Activated T-helper 2 cell treated with anti-CD3 and anti-CD28 coated beads, Interferon-gamma antibody, Interleukin-2, Interleukin-4, amounts not matched to agents 10 μg/mL and 5 μg/mL and 100 μg/mL, durations not matched to agents 14 hours and 24 hours and 36 hours (primary cell): ENCODE measurements at regions not wholly inside any gene's neighbourhood (a gene's known extent, or its start where the extent isn't known, plus 50 kb on each side); places are given as distances from the start of the nearest gene placed in this dataset.

Experiments
- DNase-seq: peaks from one replicate; pipeline ENCODE4 v3.0.0; 2021; ENCODE audit warnings: low spot score
- H3K27ac Mint-ChIP-seq: one replicate; pipeline ENCODE4 v1.8.0; 2021; ENCODE audit warnings: mixed read lengths
- H3K27me3 Mint-ChIP-seq: one replicate; pipeline ENCODE4 v1.8.0; 2021; ENCODE audit warnings: low read depth, mixed read lengths
- H3K36me3 Mint-ChIP-seq: one replicate; pipeline ENCODE4 v1.8.0; 2021; ENCODE audit warnings: low read depth, mixed read lengths
- H3K4me1 Mint-ChIP-seq: one replicate; pipeline ENCODE4 v1.8.0; 2021; ENCODE audit warnings: low read depth, mixed read lengths
- H3K4me3 Mint-ChIP-seq: one replicate; pipeline ENCODE4 v1.8.0; 2021; ENCODE audit warnings: low read depth, mild to moderate bottlenecking, moderate library complexity, mixed read lengths
- H3K9me3 Mint-ChIP-seq: one replicate; pipeline ENCODE4 v1.8.0; 2021; ENCODE audit warnings: mixed read lengths
- intact Hi-C: fragments of 100-400 bp; cut with micrococcal nuclease; formaldehyde crosslinking; loops from one replicate; pipeline ENCODE4 v1.15.1; 2023

DNA sequence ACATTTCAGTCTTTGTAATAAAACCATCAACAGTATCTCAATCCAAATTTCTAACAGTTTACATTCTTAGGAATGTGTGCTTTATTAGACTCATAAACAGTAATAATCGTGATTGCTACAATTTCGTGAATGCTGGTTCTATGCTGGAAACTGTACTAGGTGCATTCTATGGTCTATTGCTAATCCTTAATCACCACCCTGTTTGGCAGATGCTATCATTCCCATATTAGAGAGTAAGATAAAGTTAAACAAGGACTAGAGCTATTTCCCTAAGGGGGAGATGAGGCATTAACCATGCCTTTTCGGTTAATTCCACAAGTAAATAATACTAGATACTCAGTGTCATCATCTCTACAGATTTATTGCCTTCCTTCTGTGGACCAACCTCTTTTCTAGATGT lies 244.0 kb downstream of the PAX3 start:
- DNase-seq, result no peak
- no peak overlapping the region for H3K27ac Mint-ChIP-seq
- H3K4me3 Mint-ChIP-seq, result no peak overlapping the region
- peaks cover 14% of the 10 kb centered on the region for H3K27me3 Mint-ChIP-seq
- H3K4me1 Mint-ChIP-seq, result no peaks in the 10 kb centered on the region
- intact Hi-C loops, result loop anchor here (5.0 kb wide), 2 partner anchors 242 to 507 kb away; partner anchors contain the start of gene PAX3
- H3K36me3 Mint-ChIP-seq, result no peaks in the 10 kb centered on the region
- H3K9me3 Mint-ChIP-seq, result no peaks in the 10 kb centered on the region

DNA sequence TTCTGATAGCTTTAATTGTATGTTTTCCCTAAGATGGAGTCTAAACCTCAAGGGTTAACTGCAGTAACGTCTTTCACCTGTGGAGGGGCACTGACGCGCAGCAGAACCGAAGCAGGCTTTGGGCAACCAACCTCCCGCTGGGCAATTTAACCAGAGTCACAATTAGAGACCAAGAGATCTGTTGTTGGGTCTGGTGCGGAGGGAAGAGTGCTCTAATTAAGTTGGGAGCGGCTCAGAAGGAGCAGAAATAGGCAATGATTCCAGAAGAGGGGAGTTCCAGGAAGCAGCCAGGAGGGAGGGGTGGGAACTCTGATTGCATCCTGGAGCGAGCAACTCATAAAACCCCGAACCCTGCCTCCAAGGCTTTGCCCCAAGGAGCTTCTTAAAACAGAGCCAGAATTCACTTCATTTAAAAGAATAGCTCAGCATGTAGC lies 245.8 kb downstream of the PAX3 start:
- no peak for DNase-seq
- Mint-ChIP-seq H3K27ac (no peak overlapping the region), H3K9me3 (no peaks in the 10 kb centered on the region), H3K4me3 (no peak overlapping the region), H3K27me3 (peaks cover 14% of the 10 kb centered on the region), H3K36me3 (no peaks in the 10 kb centered on the region), H3K4me1 (no peaks in the 10 kb centered on the region)
- intact Hi-C loops, result no loop called here

DNA sequence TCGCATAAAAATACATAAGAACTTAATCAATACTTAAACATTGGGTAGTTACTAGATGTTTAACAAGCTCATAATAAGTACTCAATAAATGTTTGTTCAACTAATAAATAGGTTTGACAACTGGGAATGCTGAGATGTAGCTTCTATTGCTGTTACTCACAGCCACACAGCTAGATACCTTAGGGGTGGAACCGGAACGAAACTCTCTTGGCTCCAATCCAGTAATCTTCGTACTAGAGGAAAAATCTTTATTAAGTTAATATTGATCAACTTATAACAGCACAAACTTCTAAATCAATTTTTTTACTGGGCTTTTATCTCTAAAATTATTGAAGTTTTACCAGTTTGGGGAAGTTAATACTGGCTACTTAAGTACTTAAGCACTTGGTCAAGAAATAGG lies 247.8 kb downstream of the PAX3 start:
- H3K9me3 Mint-ChIP-seq, result no peaks in the 10 kb centered on the region
- no peaks in the 10 kb centered on the region for H3K4me1 Mint-ChIP-seq
- no peak overlapping the region for H3K4me3 Mint-ChIP-seq
- no peak overlapping the region for H3K27ac Mint-ChIP-seq
- no peak for DNase-seq
- H3K36me3 Mint-ChIP-seq, result no peaks in the 10 kb centered on the region
- intact Hi-C loops, result no loop called here
- H3K27me3 Mint-ChIP-seq, result peaks cover 14% of the 10 kb centered on the region

DNA sequence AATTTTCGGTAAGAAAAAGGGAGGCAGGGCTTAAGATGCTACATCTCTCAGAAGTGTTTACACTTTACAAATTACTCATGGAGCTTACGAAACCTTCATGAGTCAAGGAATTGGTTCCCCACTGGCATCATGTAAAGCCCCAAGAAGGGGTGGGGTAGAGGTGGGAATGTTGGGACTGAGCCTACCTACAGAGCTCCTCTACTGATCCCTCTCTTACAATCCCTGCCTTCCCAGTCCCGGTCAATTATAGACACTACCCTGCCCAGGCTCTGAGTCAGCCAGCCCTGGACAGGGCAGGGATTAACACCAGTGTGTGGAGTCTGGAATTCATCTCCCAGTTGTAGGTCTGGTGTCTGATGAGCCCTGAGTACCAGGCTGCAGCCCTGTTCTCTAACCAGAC lies 248.9 kb downstream of the PAX3 start:
- DNase-seq, result no peak
- Mint-ChIP-seq H3K27ac (no peak overlapping the region), H3K4me1 (no peaks in the 10 kb centered on the region), H3K27me3 (peaks cover 9% of the 10 kb centered on the region), H3K36me3 (no peaks in the 10 kb centered on the region), H3K4me3 (no peak overlapping the region), H3K9me3 (no peaks in the 10 kb centered on the region)
- intact Hi-C loops, result no loop called here

DNA sequence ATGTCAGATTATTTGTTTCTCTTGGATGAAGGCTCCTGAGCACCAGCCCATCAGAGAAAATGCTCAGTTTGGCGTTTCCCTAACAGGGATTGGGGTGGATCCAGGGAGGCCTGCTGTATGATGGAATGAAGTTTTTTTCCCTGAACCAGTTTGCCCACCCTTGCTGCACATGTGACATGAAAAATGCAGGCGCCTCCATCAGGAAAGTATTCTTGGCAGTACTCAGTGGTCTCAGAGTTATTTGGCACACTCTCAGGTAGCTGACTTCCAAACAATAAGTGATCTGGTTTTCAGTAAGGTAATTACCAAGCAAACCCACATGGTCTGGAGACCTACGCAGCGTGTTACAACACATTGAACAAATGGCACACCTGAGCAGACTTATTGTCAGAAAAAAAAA lies 254.9 kb downstream of the PAX3 start:
- no peaks in the 10 kb centered on the region for H3K36me3 Mint-ChIP-seq

DNA sequence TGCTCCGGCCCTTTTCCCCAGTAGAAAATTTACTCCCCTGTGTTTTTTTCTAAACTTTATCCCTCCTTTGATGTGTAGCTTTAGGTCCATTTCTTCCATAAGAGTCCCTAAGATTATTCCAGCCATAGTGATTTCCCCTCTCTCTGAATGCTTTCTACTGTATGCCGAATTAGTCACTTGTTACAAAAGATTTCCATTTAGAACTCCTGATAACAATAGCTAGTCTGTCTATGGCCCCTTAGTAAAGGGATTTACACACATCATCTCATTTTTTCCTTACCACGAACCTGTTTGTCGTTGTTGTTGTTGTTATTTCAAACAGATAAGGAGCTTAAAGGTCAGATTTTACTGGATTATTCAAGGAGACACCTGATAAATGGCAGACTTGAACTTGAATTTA lies 256.1 kb downstream of the PAX3 start:
- H3K4me3 Mint-ChIP-seq, result no peak overlapping the region
- no peaks in the 10 kb centered on the region for H3K36me3 Mint-ChIP-seq
- no peaks in the 10 kb centered on the region for H3K4me1 Mint-ChIP-seq
- no peak overlapping the region for H3K27ac Mint-ChIP-seq
- no peaks in the 10 kb centered on the region for H3K9me3 Mint-ChIP-seq
- intact Hi-C loops, result no loop called here
- H3K27me3 Mint-ChIP-seq, result no peaks in the 10 kb centered on the region
- no peak for DNase-seq

More for the DNA sequence above, 254.9 kb downstream of the PAX3 start:
- intact Hi-C loops, result no loop called here
- Mint-ChIP-seq H3K9me3 (no peaks in the 10 kb centered on the region), H3K27ac (no peak overlapping the region), H3K4me1 (no peaks in the 10 kb centered on the region), H3K27me3 (no peaks in the 10 kb centered on the region), H3K4me3 (no peak overlapping the region)
- no peak for DNase-seq

DNA sequence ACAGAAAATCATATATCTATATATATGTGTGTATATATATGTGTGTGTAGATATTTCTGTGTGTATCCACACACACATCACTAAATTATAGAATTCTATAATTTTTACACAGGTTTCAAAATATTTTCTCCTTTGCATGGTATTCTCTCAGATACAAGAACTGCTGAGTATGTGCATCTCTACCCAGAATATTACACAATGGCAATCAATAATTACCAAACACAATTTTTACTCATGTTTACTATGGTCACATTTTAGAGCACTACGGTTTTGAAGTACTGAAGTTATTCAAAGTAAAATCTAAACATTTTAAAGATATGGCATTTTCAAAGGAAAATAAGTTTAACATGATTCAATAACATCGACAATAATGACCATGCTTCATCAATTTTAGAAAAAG lies 258.5 kb downstream of the PAX3 start:
- Mint-ChIP-seq H3K4me1 (no peaks in the 10 kb centered on the region), H3K36me3 (no peaks in the 10 kb centered on the region), H3K27me3 (no peaks in the 10 kb centered on the region), H3K4me3 (no peak overlapping the region), H3K27ac (no peak overlapping the region), H3K9me3 (no peaks in the 10 kb centered on the region)
- no peak for DNase-seq
- intact Hi-C loops, result no loop called here

DNA sequence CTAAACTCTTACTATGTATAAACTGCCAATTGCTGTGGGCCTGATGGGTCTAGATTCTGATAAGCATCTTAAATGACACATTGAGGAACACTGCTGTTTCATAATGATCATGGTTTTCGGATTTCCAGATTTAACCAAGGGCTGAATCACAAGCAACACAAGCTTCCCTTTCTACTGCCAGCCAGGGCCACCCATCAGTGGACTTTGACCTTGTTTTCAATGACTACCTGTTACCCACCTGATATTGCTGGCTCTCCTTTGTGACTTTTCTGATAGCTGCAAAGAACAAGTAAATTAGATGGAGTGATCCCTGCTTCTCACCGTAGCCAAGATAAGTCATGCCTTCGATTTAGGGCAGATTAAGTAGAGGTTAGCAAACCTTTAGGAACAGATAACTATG lies 259.0 kb downstream of the PAX3 start:
- intact Hi-C loops, result no loop called here
- Mint-ChIP-seq H3K27me3 (no peaks in the 10 kb centered on the region), H3K4me3 (no peak overlapping the region), H3K36me3 (no peaks in the 10 kb centered on the region), H3K27ac (no peak overlapping the region), H3K9me3 (no peaks in the 10 kb centered on the region), H3K4me1 (no peaks in the 10 kb centered on the region)
- no peak for DNase-seq

DNA sequence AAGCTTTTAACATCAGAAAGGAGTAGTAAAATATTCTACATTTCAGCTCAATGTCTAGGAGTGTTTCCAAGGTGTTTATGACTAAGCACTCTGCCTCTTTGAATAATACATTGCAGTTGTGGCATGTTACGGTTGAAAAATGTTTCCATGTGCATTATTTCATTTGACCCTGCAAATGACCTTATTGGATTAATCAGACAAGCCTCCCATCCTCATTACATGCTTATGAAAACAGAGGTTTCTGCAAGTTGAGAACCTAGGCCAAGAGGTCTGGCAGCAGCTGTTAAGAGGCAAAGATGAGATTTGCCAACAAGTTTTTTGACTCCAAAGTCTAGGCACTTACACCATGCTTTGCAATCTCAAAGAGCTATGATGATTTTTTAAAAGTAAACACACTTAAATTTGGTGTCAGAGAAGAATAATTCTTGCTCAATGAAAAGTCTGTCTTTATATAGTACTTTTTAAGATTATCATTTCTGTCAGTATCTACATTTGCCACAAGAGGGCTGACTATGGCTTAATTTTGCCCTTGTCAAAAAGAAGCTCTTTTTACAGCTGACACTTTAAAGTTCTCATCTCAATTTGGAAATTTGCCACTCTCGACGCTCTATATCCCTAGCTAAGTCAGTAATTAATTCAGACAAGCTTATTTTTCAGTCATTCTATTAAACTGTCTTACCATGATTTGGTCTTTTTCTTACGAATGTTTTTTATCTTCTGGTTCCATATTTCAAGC lies 260.6 kb downstream of the PAX3 start:
- Mint-ChIP-seq H3K27ac (no peak overlapping the region), H3K36me3 (no peaks in the 10 kb centered on the region), H3K9me3 (no peaks in the 10 kb centered on the region), H3K27me3 (no peaks in the 10 kb centered on the region), H3K4me1 (no peaks in the 10 kb centered on the region), H3K4me3 (no peak overlapping the region)
- no peak for DNase-seq
- intact Hi-C loops, result no loop called here

DNA sequence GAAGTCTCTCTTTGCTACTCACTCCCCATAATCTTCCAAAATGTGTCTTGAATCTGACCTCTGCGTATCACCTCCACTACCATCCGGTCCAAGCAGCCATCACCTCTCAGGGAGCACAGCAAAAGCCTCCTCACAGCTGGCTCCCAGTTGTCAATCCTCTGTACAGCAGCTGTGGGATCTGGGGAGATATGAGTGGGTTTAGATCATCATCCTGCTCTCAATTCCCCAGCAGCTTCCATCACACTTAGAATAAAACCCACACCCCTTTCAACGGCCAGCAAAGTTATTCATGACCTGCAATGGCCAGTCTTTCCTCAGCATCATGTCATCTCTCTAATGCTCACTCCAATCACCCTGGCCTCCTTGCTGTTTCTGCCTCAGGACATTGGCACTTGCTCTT lies 261.6 kb downstream of the PAX3 start:
- H3K9me3 Mint-ChIP-seq, result no peaks in the 10 kb centered on the region
- no peaks in the 10 kb centered on the region for H3K36me3 Mint-ChIP-seq
- H3K27ac Mint-ChIP-seq, result no peak overlapping the region
- H3K4me1 Mint-ChIP-seq, result no peaks in the 10 kb centered on the region
- intact Hi-C loops, result no loop called here
- DNase-seq, result no peak
- no peaks in the 10 kb centered on the region for H3K27me3 Mint-ChIP-seq
- no peak overlapping the region for H3K4me3 Mint-ChIP-seq

DNA sequence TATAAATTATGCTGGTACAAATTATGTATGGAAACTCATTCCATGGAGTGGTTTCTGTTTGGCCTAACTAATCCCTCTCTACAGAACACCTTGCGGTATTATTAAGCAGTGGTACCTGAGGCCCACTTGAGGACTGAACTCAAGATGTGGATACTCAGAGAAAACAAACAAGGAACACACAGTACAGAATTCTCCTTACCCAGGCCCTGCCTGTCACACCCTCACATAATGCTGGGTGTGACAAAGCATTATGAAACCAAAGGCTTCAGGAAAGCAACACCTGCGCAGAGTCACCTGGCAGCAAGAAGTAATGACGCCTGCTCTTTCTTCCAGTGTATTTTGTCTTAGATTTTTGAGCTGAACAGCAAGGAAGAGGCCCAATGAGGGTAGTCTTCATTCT lies 264.7 kb downstream of the PAX3 start:
- Mint-ChIP-seq H3K27me3 (no peaks in the 10 kb centered on the region), H3K9me3 (no peaks in the 10 kb centered on the region), H3K4me1 (no peaks in the 10 kb centered on the region), H3K4me3 (no peak overlapping the region), H3K36me3 (no peaks in the 10 kb centered on the region), H3K27ac (no peak overlapping the region)
- intact Hi-C loops, result no loop called here
- DNase-seq, result no peak

DNA sequence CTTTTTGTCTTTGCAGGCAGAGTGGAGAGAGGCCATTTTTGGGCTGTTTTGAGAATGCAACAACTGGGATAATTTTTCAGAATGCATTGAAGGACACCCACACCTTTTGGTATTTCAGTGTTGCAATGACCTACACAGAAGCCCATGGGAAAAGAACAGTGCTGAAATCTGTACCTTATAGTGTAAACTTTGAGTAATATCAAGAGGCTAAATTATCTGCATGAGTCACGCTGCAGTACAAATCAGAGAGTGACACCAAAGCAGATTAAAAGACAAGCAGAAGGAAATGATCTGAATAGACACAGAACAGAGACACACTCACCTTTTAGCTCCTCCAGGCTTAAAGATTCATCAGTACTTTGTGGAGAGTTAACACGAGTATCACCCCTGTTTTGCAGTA lies 265.3 kb downstream of the PAX3 start:
- intact Hi-C loops, result no loop called here

DNA sequence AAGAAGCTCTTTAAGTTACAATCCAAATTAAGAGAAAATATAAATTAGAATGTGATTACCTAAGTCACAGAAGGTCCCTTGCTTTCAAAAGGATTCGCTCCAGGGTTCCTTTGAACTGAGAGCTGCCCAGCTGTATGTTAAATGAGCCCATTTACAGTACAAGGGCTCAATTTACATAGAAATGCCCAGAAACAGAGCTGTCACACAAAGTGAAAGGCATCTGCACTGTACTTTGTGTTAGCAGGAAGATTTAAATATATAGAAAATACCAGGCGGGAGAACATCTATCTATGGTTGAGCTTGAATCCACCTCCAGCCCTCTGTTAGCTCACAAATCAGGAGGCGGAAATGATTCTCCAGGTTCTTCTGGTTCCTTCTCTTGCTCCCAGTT lies 272.9 kb downstream of the PAX3 start:
- DNase-seq, result no peak
- H3K27me3 Mint-ChIP-seq, result peaks cover 4% of the 10 kb centered on the region
- H3K27ac Mint-ChIP-seq, result no peak overlapping the region
- no peaks in the 10 kb centered on the region for H3K4me1 Mint-ChIP-seq
- H3K4me3 Mint-ChIP-seq, result no peak overlapping the region
- intact Hi-C loops, result no loop called here
- no peaks in the 10 kb centered on the region for H3K9me3 Mint-ChIP-seq
- no peaks in the 10 kb centered on the region for H3K36me3 Mint-ChIP-seq

More for the DNA sequence above, 265.3 kb downstream of the PAX3 start:
- Mint-ChIP-seq H3K36me3 (no peaks in the 10 kb centered on the region), H3K9me3 (no peaks in the 10 kb centered on the region), H3K4me1 (no peaks in the 10 kb centered on the region), H3K27ac (no peak overlapping the region), H3K27me3 (no peaks in the 10 kb centered on the region), H3K4me3 (no peak overlapping the region)
- no peak for DNase-seq
